GM12878 (cell line): ENCODE measurements at regions not wholly inside any gene's neighbourhood (a gene's known extent, or its start where the extent isn't known, plus 50 kb on each side); places are given as distances from the start of the nearest gene placed in this dataset.

Source experiments
- ATAC-seq: fragments of 200-7000 bp; cut with Tn5 transposase; 3 replicates; pipeline ENCODE4 v1.9.1; 2020; ENCODE audit warnings: mild to moderate bottlenecking, moderate library complexity
- BruUV-seq: library from RNA; stranded (reverse); fragments of 400-500 nt; replicated peaks from 2 replicates; lab custom pipeline; 2021; lab: Mats Ljungman, UMichigan
- CTCF ChIA-PET: fragments of 300-600 bp; sonication (Branson Sonifier 250); formaldehyde crosslinking; extraction: SDS; loops from one replicate; lab custom pipeline; 2021; ENCODE audit warnings: inconsistent platforms; lab: Yijun Ruan, JAX
- POLR2A ChIA-PET: fragments of 350-600 bp; formaldehyde crosslinking; extraction: SDS; loops from one replicate; lab custom pipeline; 2021; ENCODE audit warnings: inconsistent platforms; lab: Charles Lee
- RAD21 ChIA-PET: fragments of 300-600 bp; sonication (Branson Sonifier 250); formaldehyde crosslinking; loops from one replicate; lab custom pipeline; 2023; ENCODE audit warnings: antibody characterized with exemption; ENCODE audit not compliant: unreplicated experiment; lab: Charles Lee
- SMC1A ChIA-PET: fragments of 300-600 bp; sonication (Branson Sonifier 250); formaldehyde crosslinking; loops from one replicate; lab custom pipeline; 2023; ENCODE audit not compliant: unreplicated experiment, uncharacterized antibody; lab: Charles Lee
- DNase-seq: peaks from one replicate; pipeline ENCODE4 v3.0.0-alpha.2; 2011; ENCODE audit warnings: low read depth, low spot score
- FAIRE-seq: peaks from 3 replicates; lab custom pipeline; 2011; peaks lifted over from hg19 to GRCh38; lab: Jason Lieb, UNC
- H2AFZ ChIP-seq: 2 replicates; pipeline ENCODE4 v1.6.0; 2011; ENCODE audit warnings: low read depth, low read length, control low read depth; ENCODE audit not compliant: control insufficient read depth
- H3K27ac ChIP-seq: 2 replicates; pipeline ENCODE4 v1.5.1; 2011; ENCODE audit warnings: control low read depth; ENCODE audit not compliant: control insufficient read depth, insufficient read depth
- H3K27me3 ChIP-seq, 2 experiments: replicated peaks in 1 of 2; 2 replicates each; pipeline versions ENCODE4 v1.6.0 to v1.6.1; 2011; ENCODE audit warnings: low read length in 1 of 2; ENCODE audit not compliant: control insufficient read depth in 2 of 2, insufficient read depth in 2 of 2
- H3K36me3 ChIP-seq, 2 experiments: 2 replicates each; pipeline ENCODE4 v1.5.1; 2011; ENCODE audit warnings: low read length in 1 of 2; ENCODE audit not compliant: control insufficient read depth in 2 of 2, insufficient read depth in 2 of 2
- H3K4me1 ChIP-seq: 2 replicates; pipeline ENCODE4 v1.6.1; 2011; ENCODE audit warnings: mild to moderate bottlenecking, low read length, moderate library complexity, mixed read lengths; ENCODE audit not compliant: control insufficient read depth, insufficient read depth
- H3K4me2 ChIP-seq: 2 replicates; pipeline ENCODE4 v1.6.0; 2011; ENCODE audit warnings: control low read depth; ENCODE audit not compliant: control insufficient read depth, insufficient read depth
- H3K4me3 ChIP-seq: fragments of 200-600 bp; sonication (generic); 2 replicates; pipeline ENCODE4 v1.5.1; 2016
- H3K79me2 ChIP-seq: 2 replicates; pipeline ENCODE4 v1.6.0; 2011; ENCODE audit warnings: low read length; ENCODE audit not compliant: control insufficient read depth, insufficient read depth
- H3K9ac ChIP-seq: 2 replicates; pipeline ENCODE4 v1.8.0; 2011; ENCODE audit warnings: low read length, control low read depth, mixed read lengths; ENCODE audit not compliant: control insufficient read depth, insufficient read depth
- H3K9me3 ChIP-seq: replicated peaks from 3 replicates; pipeline ENCODE4 v1.5.1; 2011; ENCODE audit warnings: mild to moderate bottlenecking, low read length; ENCODE audit not compliant: control insufficient read depth, insufficient read depth
- H4K20me1 ChIP-seq: 2 replicates; pipeline ENCODE4 v1.6.0; 2011; ENCODE audit not compliant: control insufficient read depth, insufficient read depth
- BMI1 ChIP-seq: fragments of 450-650 bp; IDR thresholded peaks from 2 replicates; pipeline ENCODE4 v1.6.1; 2016; ENCODE audit warnings: mild to moderate bottlenecking, moderate library complexity, borderline replicate concordance
- CREM ChIP-seq: IDR thresholded peaks from 2 replicates; pipeline ENCODE4 v1.6.1; 2014; ENCODE audit warnings: antibody characterized with exemption, low read depth
- JUNB ChIP-seq: IDR thresholded peaks from 2 replicates; pipeline ENCODE4 v1.6.1; 2016; ENCODE audit warnings: antibody characterized with exemption, mild to moderate bottlenecking
- RB1 ChIP-seq: fragments of 450-650 bp; formaldehyde crosslinking; IDR thresholded peaks from 2 replicates; pipeline ENCODE4 v1.6.1; 2017; ENCODE audit warnings: mild to moderate bottlenecking, borderline replicate concordance
- RFX5 ChIP-seq: IDR thresholded peaks from 2 replicates; pipeline ENCODE4 v1.6.1; 2011; ENCODE audit warnings: low read depth, low read length, improper control_type of control experiment
- SUPT20H ChIP-seq: IDR thresholded peaks from 2 replicates; pipeline ENCODE4 v1.6.1; 2011; ENCODE audit warnings: low read depth, mild to moderate bottlenecking, low read length, moderate library complexity, borderline replicate concordance; ENCODE audit not compliant: control insufficient read depth
- ZBTB33 ChIP-seq: fragments of 450-650 bp; IDR thresholded peaks from 2 replicates; pipeline ENCODE4 v1.6.1; 2017; ENCODE audit warnings: mild to moderate bottlenecking
- WGBS: methylation state at CpG from one replicate; pipeline ENCODE4 v1.1.6; 2016; ENCODE audit warnings: low lambda C conversion rate; ENCODE audit not compliant: insufficient replicate concordance, insufficient coverage; ENCODE audit errors: missing lambda C conversion rate; 5-methylcytosine and 5-hydroxymethylcytosine counted together
- in situ Hi-C: fragments of 300-500 bp; cut with MboI; formaldehyde crosslinking; loops from 9 replicates; pipeline ENCODE4 v1.14.3; 2018; ENCODE audit warnings: mixed read lengths
- intact Hi-C: fragments of 100-400 bp; cut with micrococcal nuclease; formaldehyde crosslinking; loops from one replicate; pipeline ENCODE4 v1.14.2; 2022; ENCODE audit not compliant: unreplicated experiment

GRCh38 chr10:33052915-33053810, 95.1 kb upstream of the ITGB1 start:
- ChIA-PET POLR2A (no interaction called here), SMC1A (no interaction called here), CTCF (interaction anchor here (1.6 kb wide), 1 partner anchor 14 kb away, joined by 5 read pairs; no protein-coding TSS in a partner anchor), RAD21 (no interaction called here)
- no peaks in the 10 kb centered on the region for H3K4me1 ChIP-seq
- BruUV-seq, result no TSS peak
- no peaks in the 10 kb centered on the region for H3K27me3 ChIP-seq
- WGBS, result 39% methylated on average over 9 of the region's 9 CpGs
- no peaks in the 10 kb centered on the region for H3K36me3 ChIP-seq
- no peaks in the 10 kb centered on the region for H3K9me3 ChIP-seq
- H3K79me2 ChIP-seq, result no peaks in the 10 kb centered on the region
- FAIRE-seq (no peak), ATAC-seq (no peak), DNase-seq (no peak)
- H3K27ac ChIP-seq, result no peak overlapping the region
- no peak overlapping the region for H3K4me3 ChIP-seq
- no peak overlapping the region for H3K4me2 ChIP-seq
- in situ Hi-C loops, result no loop called here
- no peaks in the 10 kb centered on the region for H4K20me1 ChIP-seq
- no peak overlapping the region for H2AFZ ChIP-seq
- H3K9ac ChIP-seq, result no peak overlapping the region
- TF ChIP-seq BMI1 (no peak), SUPT20H (no peak), JUNB (no peak), RB1 (no peak), CREM (no peak), ZBTB33 (no peak), RFX5 (no peak)
- intact Hi-C loops, result no loop called here
